ENCODE measurements at regions not wholly inside any gene's neighbourhood (a gene's known extent, or its start where the extent isn't known, plus 50 kb on each side); places are given as distances from the start of the nearest gene placed in this dataset.

DNA sequence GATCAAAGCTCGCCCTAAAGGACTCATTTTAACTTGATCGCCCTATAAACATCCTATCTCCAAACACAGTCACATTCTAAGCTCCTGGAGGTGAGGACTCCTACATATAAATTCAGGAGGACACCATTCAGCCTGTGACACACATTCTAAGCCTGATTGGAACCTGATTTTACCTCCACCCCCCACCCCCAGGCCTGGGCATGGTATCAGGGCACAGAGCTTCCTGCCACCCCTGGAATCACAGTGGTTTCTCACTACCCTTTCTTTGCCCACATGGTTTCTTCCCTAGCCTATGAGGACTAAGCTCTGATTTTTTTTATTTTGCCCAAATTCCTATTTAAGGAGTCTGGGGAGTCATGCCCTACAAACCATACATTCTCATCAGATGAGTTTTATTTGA, 428.1 kb upstream of the ID2 start:
- TF ChIP-seq POLR2A (IDR thresholded peaks at IDR 0.05) (no peak), EP300 (IDR thresholded peaks at IDR 0.05) (no peak)
- TF ChIP-seq, protein P1, sequence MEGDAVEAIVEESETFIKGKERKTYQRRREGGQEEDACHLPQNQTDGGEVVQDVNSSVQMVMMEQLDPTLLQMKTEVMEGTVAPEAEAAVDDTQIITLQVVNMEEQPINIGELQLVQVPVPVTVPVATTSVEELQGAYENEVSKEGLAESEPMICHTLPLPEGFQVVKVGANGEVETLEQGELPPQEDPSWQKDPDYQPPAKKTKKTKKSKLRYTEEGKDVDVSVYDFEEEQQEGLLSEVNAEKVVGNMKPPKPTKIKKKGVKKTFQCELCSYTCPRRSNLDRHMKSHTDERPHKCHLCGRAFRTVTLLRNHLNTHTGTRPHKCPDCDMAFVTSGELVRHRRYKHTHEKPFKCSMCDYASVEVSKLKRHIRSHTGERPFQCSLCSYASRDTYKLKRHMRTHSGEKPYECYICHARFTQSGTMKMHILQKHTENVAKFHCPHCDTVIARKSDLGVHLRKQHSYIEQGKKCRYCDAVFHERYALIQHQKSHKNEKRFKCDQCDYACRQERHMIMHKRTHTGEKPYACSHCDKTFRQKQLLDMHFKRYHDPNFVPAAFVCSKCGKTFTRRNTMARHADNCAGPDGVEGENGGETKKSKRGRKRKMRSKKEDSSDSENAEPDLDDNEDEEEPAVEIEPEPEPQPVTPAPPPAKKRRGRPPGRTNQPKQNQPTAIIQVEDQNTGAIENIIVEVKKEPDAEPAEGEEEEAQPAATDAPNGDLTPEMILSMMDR (IDR thresholded peaks at IDR 0.05) = no peak
